Activated CD4-positive, CD25-positive, alpha-beta regulatory T cell treated with anti-CD3 and anti-CD28 coated beads, Interleukin-2, amount 50 U/mL, for 16 hours (primary cell): ENCODE measurements at regions not wholly inside any gene's neighbourhood (a gene's known extent, or its start where the extent isn't known, plus 50 kb on each side); places are given as distances from the start of the nearest gene placed in this dataset.

Experiments
- DNase-seq: peaks from one replicate; pipeline ENCODE4 v3.0.0-alpha.2; 2020; ENCODE audit warnings: low read depth, low spot score

DNA sequence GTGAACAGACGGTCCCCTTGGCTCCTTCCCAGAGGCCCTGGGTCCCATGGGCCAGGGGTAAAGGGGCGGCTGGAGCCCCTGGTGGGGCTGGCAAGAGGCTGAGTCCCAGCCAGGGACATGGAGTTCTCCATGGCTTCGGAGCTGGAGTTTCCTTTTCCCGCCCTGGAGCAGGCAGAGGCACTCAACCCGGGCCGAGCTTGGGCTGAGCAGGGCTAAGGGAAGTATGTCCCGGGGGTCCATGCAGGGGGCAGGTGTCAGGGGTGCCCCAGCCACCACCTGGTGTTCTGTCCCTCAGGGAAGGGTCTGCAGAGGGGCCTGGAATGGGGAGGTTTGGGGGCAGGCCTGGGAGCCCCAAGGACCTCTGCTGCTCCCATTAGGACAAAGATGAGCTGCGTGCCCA is 54.0 kb upstream of the TPM4 start:
- DNase-seq, result no peak

- no peak for DNase-seq
These were observed 53.6 kb upstream of the TPM4 start for GRCh38 chr19:16022681-16023080.

DNA sequence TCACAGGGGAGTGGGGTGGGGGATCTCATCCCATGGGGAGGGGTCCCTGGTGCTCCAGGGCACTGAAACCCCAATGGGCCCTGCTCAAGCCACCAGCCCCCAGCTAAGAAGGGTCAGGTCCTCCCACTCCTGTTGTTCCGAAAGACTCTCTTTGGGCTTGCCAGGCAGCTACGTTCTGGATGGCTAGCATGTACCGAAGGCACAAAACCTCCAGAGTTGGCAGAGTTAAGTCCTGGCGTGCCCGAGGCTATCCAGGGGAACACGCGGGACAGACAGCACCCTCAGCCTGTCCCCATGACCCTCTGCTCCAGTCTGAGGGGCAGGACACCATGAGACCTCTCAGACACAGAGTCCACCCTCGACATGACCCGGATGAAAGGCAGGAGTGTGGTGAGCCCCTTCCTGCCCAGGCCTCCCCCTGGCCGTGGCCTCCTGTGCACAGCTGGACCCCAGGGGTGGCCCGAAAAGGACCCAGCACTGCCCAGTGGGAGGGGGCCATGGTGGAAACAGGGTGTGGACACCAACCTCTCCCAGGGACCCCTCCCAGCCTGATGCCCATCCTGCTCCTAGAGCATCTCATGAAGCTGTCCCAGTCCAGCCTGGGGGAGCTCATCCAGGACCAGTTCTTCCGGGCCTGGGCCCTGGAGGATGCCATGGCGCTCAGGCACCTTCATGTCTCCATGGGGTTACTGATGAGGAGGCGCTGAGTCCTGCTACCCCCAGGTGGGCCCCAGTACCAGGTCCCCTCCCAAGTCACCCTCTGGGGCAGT is 53.0 kb upstream of the TPM4 start:
- no peak for DNase-seq

GRCh38 chr19:16024266-16025107 is 51.8 kb upstream of the TPM4 start:
- no peak for DNase-seq

DNA sequence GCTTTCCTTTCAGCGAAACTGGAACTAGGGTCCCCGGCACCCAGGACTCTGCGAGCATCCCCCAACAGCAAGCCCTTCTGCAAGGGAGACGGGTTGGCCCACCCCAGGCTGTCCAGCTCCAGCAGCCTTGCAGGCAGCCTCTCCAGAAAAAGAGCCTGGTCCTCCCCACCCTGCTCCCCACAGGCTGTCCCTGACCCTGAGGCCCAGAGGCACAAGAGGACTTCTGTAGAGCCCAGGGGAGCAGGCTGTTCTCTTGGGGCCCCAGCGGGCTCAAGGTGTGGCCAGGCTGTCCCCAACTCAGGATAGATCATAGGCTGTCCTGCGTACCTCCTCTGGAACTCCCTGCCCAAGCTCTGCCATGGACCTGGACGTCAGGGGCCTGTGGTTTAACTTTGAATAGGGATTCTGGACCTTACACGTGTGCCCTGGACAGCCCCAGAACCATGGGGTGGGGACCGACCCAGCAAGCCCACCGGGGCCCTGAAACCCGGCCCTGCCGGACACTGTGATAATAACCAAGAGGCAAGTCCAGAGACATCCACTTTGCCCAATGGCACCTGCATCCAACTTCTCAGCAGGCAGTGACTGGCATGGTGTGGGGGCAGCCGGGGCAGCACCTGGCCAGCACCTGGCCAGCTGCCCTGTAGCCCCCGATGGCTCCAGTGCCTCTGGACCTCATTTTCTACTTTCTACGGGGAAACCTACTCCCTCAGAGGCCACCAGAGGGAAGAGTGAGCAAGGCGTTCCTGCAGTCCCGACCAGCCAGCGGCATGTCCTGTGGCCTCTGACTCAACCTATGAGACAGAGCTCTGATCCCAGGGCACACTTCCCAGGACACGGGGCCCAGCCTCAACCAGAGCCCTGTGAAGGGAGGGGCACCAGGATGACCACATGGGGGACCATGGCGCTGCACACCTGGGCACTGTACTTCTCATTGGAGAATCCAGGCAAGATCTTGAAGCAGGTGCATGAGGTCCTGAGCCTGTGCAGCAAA is 50.9 kb upstream of the TPM4 start:
- no peak for DNase-seq

DNA sequence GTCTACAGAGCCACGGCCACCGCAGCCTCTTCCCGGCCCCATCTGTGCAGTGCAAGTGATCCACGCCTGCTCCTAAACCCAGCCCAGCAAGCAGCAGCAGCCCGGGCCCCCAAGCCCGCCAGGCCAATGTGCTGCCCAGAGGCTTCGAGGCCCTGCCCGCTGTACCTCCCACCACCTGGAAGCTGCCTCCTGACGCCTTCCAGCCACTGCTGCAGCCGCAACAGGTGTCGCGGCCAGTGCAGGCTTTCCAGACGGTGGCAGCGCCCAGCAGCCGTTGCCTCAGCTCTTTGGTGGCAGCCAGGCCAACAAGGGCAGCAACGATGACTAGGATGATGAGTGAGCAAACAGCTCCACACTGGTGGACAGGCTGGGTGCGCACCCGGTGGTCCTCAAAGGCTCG is 50.2 kb upstream of the TPM4 start:
- no peak for DNase-seq
